Uterus (tissue), 2 donors: ENCODE measurements at regions not wholly inside any gene's neighbourhood (a gene's known extent, or its start where the extent isn't known, plus 50 kb on each side); places are given as distances from the start of the nearest gene placed in this dataset.

Experiments used
- POLR2A ChIP-seq, 2 donors: fragments of 450-650 bp; IDR thresholded peaks; one replicate each; pipeline ENCODE4 v1.6.1; 2016; ENCODE audit warnings: antibody characterized with exemption in 2 of 2, mild to moderate bottlenecking in 1 of 2, moderate library complexity in 1 of 2
- TF ChIP-seq, protein P1 (sequence below), 4 experiments: fragments of 200-600 bp in 2 of 4; fragments of 450-650 bp in 2 of 4; sonication (generic) in 2 of 4; IDR thresholded peaks; one replicate each; pipeline ENCODE4 v1.5.1; 2016 to 2019; ENCODE audit warnings: antibody characterized with exemption in 4 of 4, mild to moderate bottlenecking in 2 of 4, moderate library complexity in 1 of 4

DNA sequence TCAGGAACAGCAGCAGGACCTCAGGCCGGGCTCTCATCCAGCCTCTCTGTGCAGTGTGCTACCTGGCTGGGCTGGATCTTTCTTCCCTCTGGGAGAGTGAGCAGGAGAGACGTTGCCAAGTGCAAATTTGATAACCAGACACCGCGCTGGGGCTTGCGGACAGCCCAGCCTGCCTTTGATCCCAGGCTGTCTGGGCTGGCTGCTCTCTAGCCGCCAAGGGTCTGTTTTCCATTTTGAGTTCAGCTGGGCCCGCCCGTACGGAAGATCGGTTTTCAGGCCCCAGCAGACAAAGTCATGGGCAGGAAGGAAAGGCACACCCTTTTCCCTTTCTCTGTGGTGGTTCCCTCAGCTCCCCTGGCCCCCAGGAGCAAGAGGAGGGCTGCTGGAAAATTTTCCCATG, 90.2 kb downstream of the CPZ start:
- TF ChIP-seq, protein P1, sequence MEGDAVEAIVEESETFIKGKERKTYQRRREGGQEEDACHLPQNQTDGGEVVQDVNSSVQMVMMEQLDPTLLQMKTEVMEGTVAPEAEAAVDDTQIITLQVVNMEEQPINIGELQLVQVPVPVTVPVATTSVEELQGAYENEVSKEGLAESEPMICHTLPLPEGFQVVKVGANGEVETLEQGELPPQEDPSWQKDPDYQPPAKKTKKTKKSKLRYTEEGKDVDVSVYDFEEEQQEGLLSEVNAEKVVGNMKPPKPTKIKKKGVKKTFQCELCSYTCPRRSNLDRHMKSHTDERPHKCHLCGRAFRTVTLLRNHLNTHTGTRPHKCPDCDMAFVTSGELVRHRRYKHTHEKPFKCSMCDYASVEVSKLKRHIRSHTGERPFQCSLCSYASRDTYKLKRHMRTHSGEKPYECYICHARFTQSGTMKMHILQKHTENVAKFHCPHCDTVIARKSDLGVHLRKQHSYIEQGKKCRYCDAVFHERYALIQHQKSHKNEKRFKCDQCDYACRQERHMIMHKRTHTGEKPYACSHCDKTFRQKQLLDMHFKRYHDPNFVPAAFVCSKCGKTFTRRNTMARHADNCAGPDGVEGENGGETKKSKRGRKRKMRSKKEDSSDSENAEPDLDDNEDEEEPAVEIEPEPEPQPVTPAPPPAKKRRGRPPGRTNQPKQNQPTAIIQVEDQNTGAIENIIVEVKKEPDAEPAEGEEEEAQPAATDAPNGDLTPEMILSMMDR (IDR thresholded peaks at IDR 0.05) = no peak
- TF ChIP-seq POLR2A (IDR thresholded peaks at IDR 0.05) = no peak
